GM08714 (cell line): ENCODE measurements at regions not wholly inside any gene's neighbourhood (a gene's known extent, or its start where the extent isn't known, plus 50 kb on each side); places are given as distances from the start of the nearest gene placed in this dataset.

ENCODE experiments used
- H3K4me3 ChIP-seq: fragments of 200-500 bp; sonication (Bioruptor generic); 2 replicates; pipeline ENCODE4 v1.5.1; 2014; ENCODE audit warnings: mild to moderate bottlenecking, low read length, inconsistent platforms
- ZNF274 ChIP-seq: IDR thresholded peaks from 2 replicates; pipeline ENCODE4 v1.6.1; 2012; ENCODE audit warnings: mild to moderate bottlenecking, low read depth, low read length

DNA sequence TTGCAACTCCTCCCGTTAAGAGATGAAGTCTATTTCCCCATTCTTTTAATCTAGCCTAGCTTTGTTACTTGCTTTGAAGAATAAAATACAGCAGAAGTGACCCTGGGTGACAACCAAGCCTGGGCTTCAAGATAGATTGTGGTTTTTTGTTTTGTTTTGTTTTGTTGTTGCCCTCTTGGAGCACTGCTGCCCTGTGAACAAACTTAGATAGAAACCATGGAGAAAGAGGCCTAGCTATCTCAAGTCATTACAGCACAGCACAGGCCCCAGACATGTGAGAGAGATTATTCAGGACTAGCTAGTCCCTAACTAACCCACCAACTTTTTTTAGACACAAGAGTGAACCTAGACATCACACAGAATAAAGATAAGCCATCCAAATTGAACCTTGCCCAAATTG, 475.2 kb downstream of the EPHA7 start:
- TF ChIP-seq ZNF274 = no peak
- H3K4me3 ChIP-seq = no peak overlapping the region

DNA sequence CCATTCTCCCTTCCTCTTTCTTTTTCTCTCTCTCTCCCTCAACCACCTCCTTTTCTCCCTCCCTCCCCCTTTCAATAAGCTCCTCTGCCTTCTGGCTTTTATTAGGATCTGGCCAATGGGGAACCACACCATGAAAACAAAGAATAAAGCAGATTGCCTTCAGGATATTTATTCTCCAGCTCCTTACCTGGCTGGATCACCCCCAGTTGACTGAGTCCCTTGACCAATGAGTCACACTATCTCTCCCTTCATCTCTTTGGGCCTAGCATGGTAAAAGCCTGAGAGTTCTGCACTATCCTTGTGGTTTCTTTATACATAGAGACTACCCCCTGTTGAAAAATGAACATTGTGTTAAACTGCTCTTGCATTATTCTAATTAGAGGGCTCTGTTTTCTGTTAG, 476.8 kb downstream of the EPHA7 start:
- no peak for TF ChIP-seq ZNF274
- no peak overlapping the region for H3K4me3 ChIP-seq

GRCh38 chr6:92934625-92935024, 484.7 kb downstream of the EPHA7 start:
- H3K4me3 ChIP-seq = no peak overlapping the region
- TF ChIP-seq ZNF274 = no peak

DNA sequence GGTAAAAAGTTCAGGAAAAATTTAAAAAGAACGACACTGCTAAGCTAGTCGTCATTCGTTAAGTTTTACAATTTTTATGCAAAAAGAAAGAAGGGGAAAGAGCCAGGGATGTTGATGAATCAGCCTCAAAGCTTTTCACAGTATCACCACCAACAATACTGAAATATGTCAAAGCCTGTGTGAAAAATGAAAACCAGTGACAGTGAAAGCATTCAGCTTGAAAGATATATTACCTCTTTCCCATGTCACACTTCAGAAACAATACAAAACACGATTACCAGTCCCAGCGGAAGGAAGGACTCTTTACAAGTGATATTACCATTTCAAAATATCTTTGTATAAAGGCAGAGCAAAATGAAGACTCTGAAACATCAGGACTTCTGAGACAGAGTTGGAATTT, 489.2 kb downstream of the EPHA7 start:
- no peak overlapping the region for H3K4me3 ChIP-seq
- TF ChIP-seq ZNF274 = no peak

DNA sequence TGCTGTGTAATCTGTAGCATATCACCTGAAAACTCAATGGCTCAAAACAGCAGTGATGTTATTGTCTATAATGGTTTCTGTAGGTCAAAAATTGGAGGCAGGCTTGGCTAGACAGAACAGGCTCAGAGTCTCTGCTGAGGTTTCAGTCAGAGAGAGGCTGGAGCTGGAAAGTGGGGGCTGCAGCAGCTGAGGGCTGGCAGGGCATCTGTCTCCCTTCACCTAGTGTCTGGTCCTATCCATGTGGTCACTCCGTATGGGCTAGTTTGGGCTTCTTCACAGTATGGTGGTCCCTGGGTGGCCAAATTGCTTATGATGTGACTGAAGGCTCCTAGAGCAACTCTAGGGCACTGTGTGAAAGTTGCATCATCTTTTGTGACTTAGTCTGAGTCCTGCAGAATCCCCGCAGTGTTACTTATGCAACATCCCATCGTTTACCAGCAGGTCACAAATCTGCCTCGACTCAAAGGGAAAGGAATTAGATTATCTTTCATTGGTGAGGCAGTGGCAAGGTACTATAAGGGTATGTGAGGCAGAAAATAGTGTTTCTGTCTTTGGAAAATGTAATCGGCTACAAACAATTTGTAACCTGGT, 497.0 kb downstream of the EPHA7 start:
- TF ChIP-seq ZNF274 = no peak
- no peak overlapping the region for H3K4me3 ChIP-seq

DNA sequence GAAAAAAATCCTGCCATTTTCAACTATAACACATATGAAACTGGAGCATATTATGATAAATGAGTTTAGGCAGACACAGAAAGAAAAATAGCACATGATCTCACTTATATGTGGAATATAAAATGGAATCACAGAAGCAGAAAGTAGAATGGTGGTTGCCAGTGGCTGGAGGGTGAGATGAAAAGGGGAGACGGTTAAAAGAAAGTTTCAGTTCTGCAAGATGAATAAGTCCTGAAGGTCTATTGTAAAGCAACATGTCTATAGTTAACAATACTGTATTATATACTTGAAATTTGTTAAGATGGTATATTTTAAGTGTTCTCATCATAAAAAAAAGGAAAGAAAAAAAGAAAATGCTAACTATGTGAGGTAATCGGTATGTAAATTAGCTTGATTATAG, 503.9 kb downstream of the EPHA7 start:
- no peak overlapping the region for H3K4me3 ChIP-seq
- TF ChIP-seq ZNF274 = no peak

GRCh38 chr6:92911301-92911700, 508.1 kb downstream of the EPHA7 start:
- TF ChIP-seq ZNF274 = no peak
- H3K4me3 ChIP-seq = no peak overlapping the region

GRCh38 chr6:92910646-92911045, 508.7 kb downstream of the EPHA7 start:
- no peak overlapping the region for H3K4me3 ChIP-seq
- TF ChIP-seq ZNF274 = no peak

- TF ChIP-seq ZNF274 = no peak
These were observed 513.0 kb downstream of the EPHA7 start for GRCh38 chr6:92906385-92906784.

DNA sequence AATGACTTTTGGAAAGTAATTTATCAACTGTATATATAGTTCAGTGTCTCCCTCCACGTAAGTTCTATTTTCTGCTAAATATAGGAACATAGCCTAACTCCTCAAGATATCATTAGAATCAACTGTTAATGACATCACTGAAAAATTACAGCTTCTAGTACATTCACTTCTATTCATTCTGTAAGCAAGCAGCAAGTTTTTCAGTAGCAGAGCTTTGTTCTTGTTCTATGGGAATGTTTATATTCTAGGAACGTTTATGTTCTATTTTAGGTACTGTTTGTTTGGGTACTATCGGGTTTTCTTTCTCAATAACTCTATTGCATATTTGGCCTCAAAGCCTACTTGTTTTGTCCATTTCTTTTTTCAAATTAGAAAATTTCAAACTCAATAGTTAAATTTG, 525.6 kb downstream of the EPHA7 start:
- no peak for TF ChIP-seq ZNF274
- H3K4me3 ChIP-seq = no peak overlapping the region

More at GRCh38 chr6:92906385-92906784, 513.0 kb downstream of the EPHA7 start:
- no peak overlapping the region for H3K4me3 ChIP-seq

GRCh38 chr6:92892626-92893170, 526.7 kb downstream of the EPHA7 start:
- TF ChIP-seq ZNF274 = no peak
- no peak overlapping the region for H3K4me3 ChIP-seq

DNA sequence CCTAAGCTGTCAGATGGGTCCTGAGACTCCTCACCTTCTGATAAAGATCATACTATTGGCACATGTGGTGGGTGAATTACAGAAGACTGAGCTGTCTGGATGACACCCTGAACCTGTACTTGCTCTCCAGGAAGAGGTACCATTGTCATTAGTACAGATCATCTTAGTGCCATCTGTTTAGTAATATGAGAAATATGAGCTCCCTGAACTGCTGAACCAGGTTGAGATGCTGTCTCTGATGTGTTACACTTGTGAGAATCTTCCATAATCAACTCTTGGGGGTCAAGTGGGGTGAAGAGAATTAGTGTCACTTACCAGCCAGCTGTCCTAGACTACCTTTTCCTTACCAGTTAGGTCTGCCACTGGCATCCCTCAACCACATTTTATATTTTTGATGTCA, 531.0 kb downstream of the EPHA7 start:
- no peak for TF ChIP-seq ZNF274
- no peak overlapping the region for H3K4me3 ChIP-seq

DNA sequence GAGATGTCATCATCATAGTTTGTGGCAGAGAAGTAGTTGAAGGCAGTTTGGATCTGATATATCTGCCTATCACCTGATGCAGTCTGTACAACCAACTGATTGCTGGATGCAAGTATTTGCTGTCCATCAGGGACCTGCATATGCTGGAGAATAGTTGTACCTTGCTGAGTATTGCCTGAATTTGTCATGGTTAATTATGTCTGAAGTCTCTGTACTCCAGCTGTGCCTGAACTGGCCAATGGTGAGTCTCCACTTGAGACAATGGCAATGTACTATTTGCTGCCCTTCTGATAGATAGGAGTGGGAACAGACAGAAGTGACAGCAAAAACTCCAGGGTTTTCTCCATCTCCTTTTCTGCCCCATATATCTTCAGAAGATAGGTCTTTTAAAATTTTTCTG, 531.5 kb downstream of the EPHA7 start:
- H3K4me3 ChIP-seq = no peak overlapping the region
- no peak for TF ChIP-seq ZNF274

DNA sequence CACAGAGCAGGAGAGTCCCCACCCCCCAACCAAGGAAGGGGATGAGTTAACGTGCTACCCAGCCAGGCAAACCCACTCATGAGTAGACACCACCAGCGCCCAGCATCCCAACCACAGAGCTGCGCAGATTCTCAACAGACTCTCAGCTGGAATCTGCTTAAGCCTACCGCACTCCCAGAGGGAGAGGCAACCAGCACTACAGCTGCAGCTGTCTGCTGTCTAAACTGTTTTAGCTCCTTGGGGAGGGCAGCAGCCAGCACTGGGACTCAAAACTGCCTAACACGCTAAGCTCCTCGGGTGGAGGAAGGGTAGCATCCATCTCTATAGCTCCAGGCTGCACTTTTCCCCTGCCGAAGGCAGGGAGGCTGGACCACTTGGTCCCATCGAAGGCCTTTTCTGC, 539.8 kb downstream of the EPHA7 start:
- no peak overlapping the region for H3K4me3 ChIP-seq
- TF ChIP-seq ZNF274 = no peak

DNA sequence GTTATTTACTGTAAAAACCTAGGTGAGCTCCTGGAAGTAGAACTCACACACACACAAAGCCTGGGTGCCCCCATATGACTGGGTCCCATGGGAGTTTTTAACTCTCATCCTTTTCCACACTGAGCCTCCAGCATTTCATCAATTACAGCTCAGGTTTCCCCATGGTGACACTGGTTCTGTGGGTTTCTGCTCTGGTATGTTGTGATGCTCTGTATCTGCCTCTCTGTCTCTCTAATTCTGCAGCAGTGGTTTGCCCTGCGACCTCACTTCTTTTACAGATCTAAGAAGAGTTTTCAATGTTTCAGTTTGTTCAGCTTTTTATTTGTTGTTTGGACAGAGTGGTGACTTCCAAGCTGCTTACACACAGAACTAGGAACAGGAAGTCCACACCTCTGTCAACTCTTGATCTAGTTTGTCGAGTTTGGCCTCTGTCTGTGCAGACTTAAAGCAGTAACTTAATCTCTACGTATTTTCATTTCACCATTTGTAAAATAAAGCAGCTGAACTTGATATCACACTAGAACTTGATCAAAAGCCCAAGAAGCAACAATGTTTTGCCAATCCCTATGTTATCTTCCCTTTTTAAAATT, 554.3 kb downstream of the EPHA7 start:
- H3K4me3 ChIP-seq = no peak overlapping the region
- no peak for TF ChIP-seq ZNF274

GRCh38 chr6:92849636-92850035, 569.7 kb downstream of the EPHA7 start:
- no peak overlapping the region for H3K4me3 ChIP-seq
- TF ChIP-seq ZNF274 = no peak
